ENCODE measurements at regions not wholly inside any gene's neighbourhood (a gene's known extent, or its start where the extent isn't known, plus 50 kb on each side); places are given as distances from the start of the nearest gene placed in this dataset.
A peak's percentile ranks its signal among the peaks of the same experiment; 100 is the strongest.

DNA sequence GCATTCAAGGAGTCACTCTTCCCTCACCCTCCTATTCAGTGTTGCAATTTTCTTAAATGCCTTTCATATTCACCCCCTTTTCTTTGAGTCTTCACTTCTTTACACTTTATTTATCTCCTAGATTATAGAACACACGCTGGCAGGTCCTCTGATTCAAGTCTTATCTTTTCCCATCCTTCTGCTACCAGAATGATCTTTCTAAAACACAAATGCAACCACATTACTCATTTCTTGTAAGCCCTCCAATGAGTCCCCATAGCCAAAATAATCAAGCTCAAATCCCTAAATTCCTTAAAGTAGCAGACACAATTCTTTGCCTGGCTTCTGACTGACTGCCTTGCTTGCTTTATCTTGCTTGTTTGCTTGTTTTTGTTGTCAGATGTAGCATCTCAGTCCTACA lies 920.0 kb downstream of the TFAP2A start:
- no peak for DNase-seq (ENCODE audit: low read depth in 4 of 6, low spot score in 6 of 6)
- Histone ChIP-seq H3K9me3 (ENCODE audit: control insufficient read depth, insufficient read depth, low read length) (no peaks in the 10 kb centered on the region), H3K27me3 (ENCODE audit: control insufficient read depth, insufficient read depth, low read length) (no peaks in the 10 kb centered on the region), H3K4me1 (ENCODE audit: control insufficient read depth, insufficient read depth, low read length) (no peaks in the 10 kb centered on the region), H3K36me3 (ENCODE audit: control insufficient read depth, insufficient read depth, low read length) (no peaks in the 10 kb centered on the region), H3K27ac (ENCODE audit: low read depth, low read length) (no peak overlapping the region), H3K4me3 (ENCODE audit: low read depth, low read length) (no peak overlapping the region)
- 75% methylated on average over 1 of the region's 1 CpG for WGBS (ENCODE audit: insufficient coverage)

DNA sequence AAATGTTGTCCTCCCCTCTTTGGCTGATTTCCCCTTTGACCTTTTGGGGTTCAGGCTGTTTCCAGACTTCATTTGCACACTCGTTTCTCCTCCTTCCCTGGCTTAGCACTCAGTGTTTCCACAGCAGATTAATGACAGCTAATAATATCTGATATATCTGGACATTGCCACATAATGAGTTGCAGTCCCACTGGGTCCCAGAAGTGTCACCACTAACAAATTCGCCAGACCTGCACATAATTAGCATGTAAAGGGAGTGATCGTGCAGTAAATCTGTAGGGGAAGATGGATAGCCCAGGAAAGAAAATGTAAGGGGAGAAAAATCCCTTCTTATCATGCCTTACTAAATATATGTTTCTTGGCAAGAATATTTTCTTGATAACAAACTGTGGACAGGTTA lies 922.1 kb downstream of the TFAP2A start:
- no peak overlapping the region for H3K27ac ChIP-seq (ENCODE audit: low read depth, low read length)
- H3K9me3 ChIP-seq (ENCODE audit: control insufficient read depth, insufficient read depth, low read length), result no peaks in the 10 kb centered on the region
- peak in 1 of 6 donors; percentile 52 for DNase-seq (ENCODE audit: low read depth in 4 of 6, low spot score in 6 of 6)
- no peaks in the 10 kb centered on the region for H3K27me3 ChIP-seq (ENCODE audit: control insufficient read depth, insufficient read depth, low read length)
- no CpG with 5 or more reads among the region's 3 CpGs for WGBS (ENCODE audit: insufficient coverage)
- H3K4me3 ChIP-seq (ENCODE audit: low read depth, low read length), result no peak overlapping the region
- no peaks in the 10 kb centered on the region for H3K36me3 ChIP-seq (ENCODE audit: control insufficient read depth, insufficient read depth, low read length)
- H3K4me1 ChIP-seq (ENCODE audit: control insufficient read depth, insufficient read depth, low read length), result no peaks in the 10 kb centered on the region

DNA sequence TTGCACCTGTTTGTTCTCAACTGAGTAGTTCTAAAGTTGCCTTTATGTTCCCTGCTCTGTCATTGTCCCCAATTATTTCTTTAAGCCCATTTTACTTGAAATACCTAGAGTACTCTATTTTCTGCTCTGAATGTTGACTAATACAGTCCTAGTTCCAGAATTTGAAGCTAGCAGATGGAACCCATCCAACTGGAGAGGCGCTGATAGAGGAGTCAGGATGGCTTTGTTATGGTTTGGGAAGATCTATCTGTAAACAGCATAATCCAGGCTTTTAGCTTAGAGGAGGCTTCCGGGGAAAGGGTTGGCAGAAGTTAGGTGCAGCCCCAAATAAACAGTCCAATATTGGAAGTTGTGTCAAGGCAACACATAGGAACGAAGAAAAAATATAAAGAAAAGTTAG lies 927.7 kb downstream of the TFAP2A start:
- H3K27ac ChIP-seq (ENCODE audit: low read depth, low read length), result no peak overlapping the region
- DNase-seq (ENCODE audit: low read depth in 4 of 6, low spot score in 6 of 6), result no peak
- 100% methylated on average over 1 of the region's 3 CpGs for WGBS (ENCODE audit: insufficient coverage)
- no peaks in the 10 kb centered on the region for H3K36me3 ChIP-seq (ENCODE audit: control insufficient read depth, insufficient read depth, low read length)
- no peaks in the 10 kb centered on the region for H3K4me1 ChIP-seq (ENCODE audit: control insufficient read depth, insufficient read depth, low read length)
- H3K9me3 ChIP-seq (ENCODE audit: control insufficient read depth, insufficient read depth, low read length), result no peaks in the 10 kb centered on the region
- no peak overlapping the region for H3K4me3 ChIP-seq (ENCODE audit: low read depth, low read length)
- H3K27me3 ChIP-seq (ENCODE audit: control insufficient read depth, insufficient read depth, low read length), result no peaks in the 10 kb centered on the region

DNA sequence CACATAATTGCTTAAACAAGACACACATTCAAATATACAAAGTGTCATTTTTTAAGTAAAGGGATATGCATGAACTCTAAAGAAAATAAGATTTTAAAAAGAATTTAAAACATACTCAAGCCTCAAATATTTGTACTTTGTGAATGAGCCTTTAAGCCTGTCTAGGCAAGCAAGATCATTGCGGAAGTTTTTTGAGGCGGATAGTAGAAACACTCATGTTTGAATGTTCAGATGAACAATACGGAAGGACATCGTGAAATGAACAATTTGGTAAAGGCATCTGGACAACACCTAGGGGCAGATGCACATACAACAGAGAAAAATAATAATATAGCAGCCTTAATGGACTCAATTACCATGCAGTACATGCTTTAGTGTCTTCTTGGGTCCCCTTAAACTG lies 928.9 kb downstream of the TFAP2A start:
- Histone ChIP-seq H3K36me3 (ENCODE audit: control insufficient read depth, insufficient read depth, low read length) (no peaks in the 10 kb centered on the region), H3K4me1 (ENCODE audit: control insufficient read depth, insufficient read depth, low read length) (no peaks in the 10 kb centered on the region), H3K27me3 (ENCODE audit: control insufficient read depth, insufficient read depth, low read length) (no peaks in the 10 kb centered on the region), H3K27ac (ENCODE audit: low read depth, low read length) (no peak overlapping the region), H3K9me3 (ENCODE audit: control insufficient read depth, insufficient read depth, low read length) (no peaks in the 10 kb centered on the region), H3K4me3 (ENCODE audit: low read depth, low read length) (no peak overlapping the region)
- no CpG with 5 or more reads among the region's 4 CpGs for WGBS (ENCODE audit: insufficient coverage)
- DNase-seq (ENCODE audit: low read depth in 4 of 6, low spot score in 6 of 6), result no peak

DNA sequence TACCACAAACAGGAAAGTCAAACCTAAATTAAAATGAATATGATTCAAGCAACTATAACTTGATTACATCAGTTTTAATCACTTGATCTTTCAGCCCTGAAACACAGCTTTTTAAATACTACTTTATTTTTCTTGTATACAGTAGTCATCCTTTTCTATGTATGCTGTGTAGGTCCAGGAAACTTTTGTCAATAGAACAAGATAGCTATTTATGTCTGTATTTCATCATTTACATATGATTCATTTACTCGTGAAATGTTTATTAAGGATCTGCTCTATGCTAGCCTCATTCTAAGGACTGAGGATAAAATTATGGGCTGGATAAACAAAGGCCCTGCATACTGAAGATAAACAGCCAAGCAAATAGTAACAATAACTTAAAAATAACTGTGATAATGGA lies 930.2 kb downstream of the TFAP2A start:
- Histone ChIP-seq H3K27me3 (ENCODE audit: control insufficient read depth, insufficient read depth, low read length) (no peaks in the 10 kb centered on the region), H3K36me3 (ENCODE audit: control insufficient read depth, insufficient read depth, low read length) (no peaks in the 10 kb centered on the region), H3K4me1 (ENCODE audit: control insufficient read depth, insufficient read depth, low read length) (no peaks in the 10 kb centered on the region), H3K4me3 (ENCODE audit: low read depth, low read length) (no peak overlapping the region), H3K27ac (ENCODE audit: low read depth, low read length) (no peak overlapping the region), H3K9me3 (ENCODE audit: control insufficient read depth, insufficient read depth, low read length) (no peaks in the 10 kb centered on the region)
- no CpG with 5 or more reads among the region's 1 CpG for WGBS (ENCODE audit: insufficient coverage)
- no peak for DNase-seq (ENCODE audit: low read depth in 4 of 6, low spot score in 6 of 6)

DNA sequence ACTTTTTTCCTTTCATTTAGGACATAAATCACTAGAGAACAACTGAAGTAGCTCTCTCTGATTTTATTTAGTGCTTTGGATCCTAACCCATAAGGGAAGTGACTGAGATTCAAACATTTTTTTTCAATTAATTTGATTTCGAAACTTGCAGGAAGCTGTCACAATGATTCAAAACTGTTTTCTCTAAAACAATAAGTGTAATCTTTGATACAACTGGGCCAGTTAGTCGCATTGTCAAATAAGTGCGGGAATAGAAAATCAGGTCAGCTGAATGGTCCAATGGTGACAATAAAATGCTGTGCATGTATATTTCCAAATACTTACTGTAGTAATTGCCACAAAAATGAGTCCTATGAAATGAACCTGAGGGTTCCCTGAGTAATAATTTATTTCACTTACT lies 930.8 kb downstream of the TFAP2A start:
- no peaks in the 10 kb centered on the region for H3K4me1 ChIP-seq (ENCODE audit: control insufficient read depth, insufficient read depth, low read length)
- no peaks in the 10 kb centered on the region for H3K36me3 ChIP-seq (ENCODE audit: control insufficient read depth, insufficient read depth, low read length)
- no peak overlapping the region for H3K4me3 ChIP-seq (ENCODE audit: low read depth, low read length)
- no peaks in the 10 kb centered on the region for H3K27me3 ChIP-seq (ENCODE audit: control insufficient read depth, insufficient read depth, low read length)
- peak in 1 of 6 donors; percentile 16 for DNase-seq (ENCODE audit: low read depth in 4 of 6, low spot score in 6 of 6)
- no peaks in the 10 kb centered on the region for H3K9me3 ChIP-seq (ENCODE audit: control insufficient read depth, insufficient read depth, low read length)
- WGBS (ENCODE audit: insufficient coverage), result no CpG with 5 or more reads among the region's 3 CpGs
- H3K27ac ChIP-seq (ENCODE audit: low read depth, low read length), result no peak overlapping the region

DNA sequence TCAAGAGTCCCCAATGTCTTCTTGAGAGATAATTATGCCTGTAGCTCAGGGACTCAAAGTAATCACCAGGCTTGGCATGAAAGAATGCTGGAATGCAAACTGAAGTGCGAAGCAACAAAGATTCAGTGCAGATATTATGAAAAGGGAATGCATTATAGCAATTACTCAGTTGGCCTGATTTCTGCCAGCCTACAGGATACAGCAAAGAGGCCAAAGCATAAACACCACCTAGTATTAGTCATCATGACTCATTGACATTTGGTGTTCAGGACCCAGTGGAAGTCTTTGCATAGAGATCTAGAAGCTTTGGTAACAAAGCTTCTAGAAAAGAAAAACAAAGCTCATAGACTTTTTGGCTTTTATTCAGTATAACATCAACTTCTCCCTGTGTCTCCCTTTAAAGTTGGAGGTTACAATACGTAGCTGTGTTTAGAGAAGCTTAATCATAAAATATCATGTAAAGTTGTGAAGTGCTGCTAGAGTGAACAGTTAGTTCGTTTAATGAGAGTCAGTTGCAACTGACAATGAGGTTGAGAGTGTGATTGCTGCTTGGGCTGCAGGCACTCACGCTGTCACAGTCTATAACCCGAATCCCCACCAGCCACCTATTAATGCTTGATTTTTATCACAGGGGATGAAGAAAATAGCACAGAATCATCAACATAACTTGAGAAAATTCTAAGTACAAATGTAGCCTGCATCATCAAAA lies 932.7 kb downstream of the TFAP2A start:
- DNase-seq (ENCODE audit: low read depth in 4 of 6, low spot score in 6 of 6), result peak in 1 of 6 donors; percentile 30
- no peaks in the 10 kb centered on the region for H3K36me3 ChIP-seq (ENCODE audit: control insufficient read depth, insufficient read depth, low read length)
- no peak overlapping the region for H3K4me3 ChIP-seq (ENCODE audit: low read depth, low read length)
- no peaks in the 10 kb centered on the region for H3K9me3 ChIP-seq (ENCODE audit: control insufficient read depth, insufficient read depth, low read length)
- no peak overlapping the region for H3K27ac ChIP-seq (ENCODE audit: low read depth, low read length)
- H3K27me3 ChIP-seq (ENCODE audit: control insufficient read depth, insufficient read depth, low read length), result no peaks in the 10 kb centered on the region
- H3K4me1 ChIP-seq (ENCODE audit: control insufficient read depth, insufficient read depth, low read length), result no peaks in the 10 kb centered on the region
- WGBS (ENCODE audit: insufficient coverage), result no CpG with 5 or more reads among the region's 5 CpGs

DNA sequence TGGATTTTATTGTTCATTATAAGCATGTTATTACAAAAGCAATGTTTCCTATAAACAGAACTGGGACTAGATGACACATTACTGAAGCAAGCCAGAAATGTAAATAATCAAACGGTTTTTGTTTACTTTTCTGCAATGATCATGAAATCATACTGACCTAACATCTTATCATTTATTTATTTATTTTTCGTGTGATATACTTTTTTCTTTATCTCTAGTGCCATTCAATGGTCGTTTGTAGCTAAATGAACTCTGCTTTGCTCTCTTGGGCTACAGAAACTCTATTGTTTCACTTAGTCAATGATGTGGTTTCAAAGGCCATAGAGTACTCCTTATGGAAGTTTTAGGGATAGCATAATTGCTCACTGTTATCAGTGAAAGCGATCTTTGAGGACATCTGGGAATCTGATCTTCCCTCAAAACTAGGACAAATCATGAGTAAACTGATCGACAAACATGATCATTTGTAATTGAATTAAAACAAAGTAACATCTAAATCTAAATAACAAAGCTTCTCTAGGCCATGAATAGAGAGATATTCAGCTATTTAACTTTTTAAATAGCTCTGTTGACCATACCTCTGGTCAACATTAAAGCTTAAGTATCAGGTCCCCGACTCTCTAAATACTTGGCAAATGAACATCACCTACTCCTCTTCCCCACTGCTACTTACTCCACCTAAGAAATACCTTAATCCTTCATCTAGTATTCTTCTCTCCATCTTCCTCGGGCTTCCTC lies 933.4 kb downstream of the TFAP2A start:
- H3K4me3 ChIP-seq (ENCODE audit: low read depth, low read length), result no peak overlapping the region
- H3K4me1 ChIP-seq (ENCODE audit: control insufficient read depth, insufficient read depth, low read length), result no peaks in the 10 kb centered on the region
- no peak for DNase-seq (ENCODE audit: low read depth in 4 of 6, low spot score in 6 of 6)
- no peaks in the 10 kb centered on the region for H3K36me3 ChIP-seq (ENCODE audit: control insufficient read depth, insufficient read depth, low read length)
- no peak overlapping the region for H3K27ac ChIP-seq (ENCODE audit: low read depth, low read length)
- WGBS (ENCODE audit: insufficient coverage), result 91% methylated on average over 1 of the region's 7 CpGs
- H3K27me3 ChIP-seq (ENCODE audit: control insufficient read depth, insufficient read depth, low read length), result no peaks in the 10 kb centered on the region
- no peaks in the 10 kb centered on the region for H3K9me3 ChIP-seq (ENCODE audit: control insufficient read depth, insufficient read depth, low read length)

DNA sequence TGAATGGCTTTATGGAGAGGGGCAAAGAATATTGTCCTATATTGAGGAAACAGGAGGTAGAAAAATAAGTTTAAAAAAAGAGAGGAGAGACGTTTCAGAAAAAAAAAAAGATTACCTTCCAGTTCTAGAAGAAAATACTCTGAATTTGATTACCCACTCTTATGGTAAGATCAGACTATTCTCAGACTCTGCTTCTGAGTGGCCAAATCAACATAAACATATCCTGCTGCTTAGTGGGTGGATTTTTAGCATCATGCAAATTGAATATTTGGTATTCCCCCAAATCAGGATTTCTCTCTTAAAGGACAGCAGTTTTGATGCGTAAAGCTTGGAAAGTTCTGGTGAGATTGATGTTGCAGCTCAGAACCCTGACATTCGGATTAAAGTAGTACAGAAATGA lies 946.6 kb downstream of the TFAP2A start:
- no peak overlapping the region for H3K27ac ChIP-seq (ENCODE audit: low read depth, low read length)
- no peaks in the 10 kb centered on the region for H3K9me3 ChIP-seq (ENCODE audit: control insufficient read depth, insufficient read depth, low read length)
- H3K4me3 ChIP-seq (ENCODE audit: low read depth, low read length), result no peak overlapping the region
- WGBS (ENCODE audit: insufficient coverage), result 92% methylated on average over 2 of the region's 3 CpGs
- H3K27me3 ChIP-seq (ENCODE audit: control insufficient read depth, insufficient read depth, low read length), result no peaks in the 10 kb centered on the region
- no peaks in the 10 kb centered on the region for H3K36me3 ChIP-seq (ENCODE audit: control insufficient read depth, insufficient read depth, low read length)
- DNase-seq (ENCODE audit: low read depth in 4 of 6, low spot score in 6 of 6), result no peak
- H3K4me1 ChIP-seq (ENCODE audit: control insufficient read depth, insufficient read depth, low read length), result no peaks in the 10 kb centered on the region

DNA sequence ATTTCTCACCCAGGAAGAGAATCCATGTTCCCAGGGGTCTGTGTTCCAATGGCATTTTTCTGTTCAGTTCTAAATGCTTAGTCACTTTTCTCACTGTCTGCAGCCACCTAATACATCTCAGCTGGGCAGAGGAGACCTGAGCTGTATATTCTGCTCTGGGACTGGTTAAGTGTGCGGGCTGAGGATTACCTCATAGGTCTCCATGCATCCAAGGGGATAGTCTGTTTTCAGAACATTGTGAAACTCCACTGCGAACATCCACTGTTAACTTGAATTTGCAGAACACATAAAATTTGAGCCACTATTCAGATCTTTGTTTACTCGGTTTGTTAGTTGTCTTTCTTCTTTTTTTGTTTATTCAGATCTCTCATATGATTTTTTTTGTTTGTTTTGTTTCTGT lies 947.1 kb downstream of the TFAP2A start:
- no peak for DNase-seq (ENCODE audit: low read depth in 4 of 6, low spot score in 6 of 6)
- 100% methylated on average over 2 of the region's 3 CpGs for WGBS (ENCODE audit: insufficient coverage)
- H3K27me3 ChIP-seq (ENCODE audit: control insufficient read depth, insufficient read depth, low read length), result no peaks in the 10 kb centered on the region

More for the DNA sequence above, 947.1 kb downstream of the TFAP2A start:
- Histone ChIP-seq H3K36me3 (ENCODE audit: control insufficient read depth, insufficient read depth, low read length) (no peaks in the 10 kb centered on the region), H3K9me3 (ENCODE audit: control insufficient read depth, insufficient read depth, low read length) (no peaks in the 10 kb centered on the region), H3K27ac (ENCODE audit: low read depth, low read length) (no peak overlapping the region), H3K4me3 (ENCODE audit: low read depth, low read length) (no peak overlapping the region), H3K4me1 (ENCODE audit: control insufficient read depth, insufficient read depth, low read length) (no peaks in the 10 kb centered on the region)

Data from spinal cord (tissue), 9 donors.